ENCODE measurements at regions not wholly inside any gene's neighbourhood (a gene's known extent, or its start where the extent isn't known, plus 50 kb on each side); places are given as distances from the start of the nearest gene placed in this dataset.
"Not testable (repeated sequence)": the region's sequence is repeated elsewhere in the genome, so short reads cannot be mapped to it uniquely, and the experiment has no call there.

DNA sequence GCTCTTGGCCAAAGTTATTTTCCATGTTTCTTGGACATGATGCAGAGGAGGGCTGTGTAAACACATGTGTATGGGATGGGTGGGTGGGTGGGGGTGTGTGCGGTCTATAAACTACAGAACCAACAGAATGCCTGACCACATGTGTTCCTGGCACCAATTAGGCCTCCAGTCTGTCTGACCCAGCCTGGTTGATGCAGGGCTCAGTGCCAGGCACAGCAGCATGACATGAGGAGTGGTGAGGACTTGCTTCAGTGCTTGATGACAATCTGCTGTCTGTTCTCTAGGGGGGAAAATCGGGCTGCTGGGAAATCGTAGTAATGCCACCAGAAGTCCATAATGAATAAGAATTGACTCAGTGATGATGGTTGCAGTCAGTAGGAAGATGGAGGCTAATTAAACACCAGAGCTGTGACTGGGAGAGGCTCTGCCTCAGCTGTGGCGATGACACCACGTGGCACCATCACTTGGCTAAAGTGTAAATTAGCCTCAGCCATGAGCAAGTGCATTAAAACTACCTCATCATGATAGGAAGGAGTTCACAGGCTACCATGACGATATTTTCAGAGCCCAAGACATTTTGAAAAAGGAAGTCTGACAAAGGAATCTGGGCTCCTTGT lies 260.1 kb upstream of the PODXL start:
- TF ChIP-seq, protein P1, sequence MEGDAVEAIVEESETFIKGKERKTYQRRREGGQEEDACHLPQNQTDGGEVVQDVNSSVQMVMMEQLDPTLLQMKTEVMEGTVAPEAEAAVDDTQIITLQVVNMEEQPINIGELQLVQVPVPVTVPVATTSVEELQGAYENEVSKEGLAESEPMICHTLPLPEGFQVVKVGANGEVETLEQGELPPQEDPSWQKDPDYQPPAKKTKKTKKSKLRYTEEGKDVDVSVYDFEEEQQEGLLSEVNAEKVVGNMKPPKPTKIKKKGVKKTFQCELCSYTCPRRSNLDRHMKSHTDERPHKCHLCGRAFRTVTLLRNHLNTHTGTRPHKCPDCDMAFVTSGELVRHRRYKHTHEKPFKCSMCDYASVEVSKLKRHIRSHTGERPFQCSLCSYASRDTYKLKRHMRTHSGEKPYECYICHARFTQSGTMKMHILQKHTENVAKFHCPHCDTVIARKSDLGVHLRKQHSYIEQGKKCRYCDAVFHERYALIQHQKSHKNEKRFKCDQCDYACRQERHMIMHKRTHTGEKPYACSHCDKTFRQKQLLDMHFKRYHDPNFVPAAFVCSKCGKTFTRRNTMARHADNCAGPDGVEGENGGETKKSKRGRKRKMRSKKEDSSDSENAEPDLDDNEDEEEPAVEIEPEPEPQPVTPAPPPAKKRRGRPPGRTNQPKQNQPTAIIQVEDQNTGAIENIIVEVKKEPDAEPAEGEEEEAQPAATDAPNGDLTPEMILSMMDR (IDR thresholded peaks at IDR 0.05; ENCODE audit: low read depth, low read length), result no peak
- DNase-seq (ENCODE audit: low read depth, low spot score), result no peak

DNA sequence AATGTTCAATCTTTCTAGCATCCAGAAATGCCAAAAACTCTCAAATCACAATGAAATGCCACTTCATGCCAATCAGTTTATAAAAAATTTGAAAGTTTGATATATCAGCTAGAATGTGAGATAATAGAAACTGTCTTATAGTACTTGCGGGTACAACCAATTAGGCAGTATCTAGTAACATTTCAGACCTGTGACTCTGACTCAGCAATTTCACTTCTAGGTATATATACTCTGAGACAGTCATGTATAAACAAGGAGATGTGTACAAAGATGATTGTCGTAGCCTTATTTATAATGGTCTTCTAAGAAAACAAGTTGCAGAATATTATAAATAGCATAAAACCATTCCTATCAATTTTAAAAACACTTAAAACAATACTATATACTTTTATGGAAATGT lies 252.3 kb upstream of the PODXL start:
- TF ChIP-seq, protein P1 (IDR thresholded peaks at IDR 0.05; ENCODE audit: low read depth, low read length), result no peak
- DNase-seq (ENCODE audit: low read depth, low spot score), result no peak
- in situ Hi-C loops (cut with HindIII; ENCODE audit: low sequenced_read_pairs), result no loop called here
- H3K4me3 ChIP-seq (ENCODE audit: low read depth, low read length), result no peak overlapping the region

More for the DNA sequence above, 260.1 kb upstream of the PODXL start:
- in situ Hi-C loops (cut with HindIII; ENCODE audit: low sequenced_read_pairs), result no loop called here
- H3K4me3 ChIP-seq (ENCODE audit: low read depth, low read length), result no peak overlapping the region

DNA sequence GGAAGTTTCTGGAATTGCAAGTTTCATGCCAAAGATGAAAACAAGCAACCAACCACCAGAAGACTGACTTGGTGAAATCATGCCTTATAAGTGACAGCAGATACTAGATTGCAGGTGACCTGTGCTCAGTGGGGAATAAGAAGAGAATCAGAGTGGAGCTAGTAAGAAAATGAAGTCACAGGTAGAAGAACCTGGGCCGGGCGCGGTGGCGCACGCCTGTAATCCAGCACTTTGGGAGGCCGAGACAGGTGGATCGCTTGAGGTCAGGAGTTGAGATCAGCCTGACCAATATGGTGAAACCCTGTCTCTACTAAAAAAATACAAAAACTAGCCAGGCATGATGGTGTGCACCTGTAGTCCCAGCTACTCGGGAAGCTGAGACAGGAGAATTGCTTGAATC lies 251.7 kb upstream of the PODXL start:
- in situ Hi-C loops (cut with HindIII; ENCODE audit: low sequenced_read_pairs); DNase-seq (ENCODE audit: low read depth, low spot score); H3K4me3 ChIP-seq (ENCODE audit: low read depth, low read length): not testable (repeated sequence)

DNA sequence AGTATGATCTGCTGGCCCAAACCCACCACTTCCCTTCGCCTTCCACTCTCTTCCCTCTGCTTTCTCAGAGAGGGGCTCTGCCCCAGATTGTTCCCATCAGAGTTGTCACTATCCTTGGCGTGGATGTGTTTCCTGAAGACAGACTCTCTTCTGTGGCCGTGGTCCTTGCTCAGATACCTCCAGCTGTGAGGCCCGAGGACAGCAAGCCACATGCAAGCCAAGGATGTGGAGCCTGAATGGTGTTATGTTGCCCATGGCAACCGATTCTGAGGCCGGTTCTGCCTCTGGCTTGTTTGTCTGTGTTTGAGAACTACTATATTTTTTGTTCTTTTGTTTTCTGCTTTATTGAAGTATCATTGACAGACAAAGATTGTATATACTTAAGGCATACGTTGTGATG lies 247.4 kb upstream of the PODXL start:
- no peak overlapping the region for H3K4me3 ChIP-seq (ENCODE audit: low read depth, low read length)
- TF ChIP-seq, protein P1 (IDR thresholded peaks at IDR 0.05; ENCODE audit: low read depth, low read length), result no peak
- DNase-seq (ENCODE audit: low read depth, low spot score), result no peak
- in situ Hi-C loops (cut with HindIII; ENCODE audit: low sequenced_read_pairs), result no loop called here

DNA sequence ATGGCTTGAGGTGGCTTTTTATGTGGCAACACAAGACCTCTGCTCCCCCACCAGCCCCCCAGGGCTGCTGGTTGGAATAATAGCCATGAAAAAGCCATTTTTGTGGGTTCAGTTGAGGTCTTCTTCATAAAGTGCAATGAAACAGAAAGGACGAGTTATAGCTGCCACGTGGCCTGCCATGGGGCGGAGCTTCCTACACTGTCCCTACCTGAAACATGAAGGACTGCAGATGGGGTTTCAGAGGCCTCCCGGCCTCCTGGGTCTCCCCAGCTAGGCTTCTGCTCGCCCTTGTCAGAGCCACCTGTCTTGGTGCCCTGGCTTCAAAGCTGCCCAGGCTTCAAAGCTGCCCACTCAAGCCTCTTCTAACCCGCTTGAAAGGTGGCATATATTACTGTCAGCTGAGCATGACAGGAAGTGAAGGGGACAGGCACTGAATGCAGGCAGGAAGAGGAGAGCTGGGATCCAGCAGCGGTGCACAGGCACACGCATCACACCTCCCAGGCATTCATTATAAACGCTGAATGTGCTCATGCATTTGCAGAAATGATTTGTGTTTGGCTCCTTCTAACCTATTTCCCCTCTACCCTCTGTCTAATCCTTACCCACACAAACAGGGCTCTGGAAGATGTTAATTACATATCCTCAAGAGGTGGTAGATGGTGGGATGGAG lies 245.9 kb upstream of the PODXL start:
- in situ Hi-C loops (cut with HindIII; ENCODE audit: low sequenced_read_pairs), result no loop called here
- H3K4me3 ChIP-seq (ENCODE audit: low read depth, low read length), result no peak overlapping the region
- TF ChIP-seq, protein P1 (IDR thresholded peaks at IDR 0.05; ENCODE audit: low read depth, low read length), result no peak
- no peak for DNase-seq (ENCODE audit: low read depth, low spot score)

DNA sequence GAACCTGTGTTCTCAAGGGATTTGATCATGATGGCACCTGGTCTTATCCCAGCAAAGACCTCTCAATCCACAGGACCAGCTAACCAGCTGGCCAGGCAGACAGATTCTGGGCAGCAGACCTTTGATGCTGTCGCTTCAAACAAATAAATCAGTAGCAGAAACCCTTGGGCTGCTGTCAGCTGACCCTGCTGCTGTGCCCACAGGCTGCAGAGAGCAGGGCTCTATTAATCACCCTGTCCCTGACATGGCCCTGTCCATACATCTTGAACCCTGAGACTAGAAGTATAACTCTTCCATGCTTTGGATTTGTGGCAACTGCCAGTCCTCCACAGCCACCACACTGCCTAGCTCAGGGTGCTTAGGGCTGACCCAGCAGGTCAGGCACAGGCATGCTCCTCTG lies 244.1 kb upstream of the PODXL start:
- H3K4me3 ChIP-seq (ENCODE audit: low read depth, low read length), result no peak overlapping the region
- TF ChIP-seq, protein P1 (IDR thresholded peaks at IDR 0.05; ENCODE audit: low read depth, low read length), result no peak
- in situ Hi-C loops (cut with HindIII; ENCODE audit: low sequenced_read_pairs), result no loop called here
- DNase-seq (ENCODE audit: low read depth, low spot score), result no peak

DNA sequence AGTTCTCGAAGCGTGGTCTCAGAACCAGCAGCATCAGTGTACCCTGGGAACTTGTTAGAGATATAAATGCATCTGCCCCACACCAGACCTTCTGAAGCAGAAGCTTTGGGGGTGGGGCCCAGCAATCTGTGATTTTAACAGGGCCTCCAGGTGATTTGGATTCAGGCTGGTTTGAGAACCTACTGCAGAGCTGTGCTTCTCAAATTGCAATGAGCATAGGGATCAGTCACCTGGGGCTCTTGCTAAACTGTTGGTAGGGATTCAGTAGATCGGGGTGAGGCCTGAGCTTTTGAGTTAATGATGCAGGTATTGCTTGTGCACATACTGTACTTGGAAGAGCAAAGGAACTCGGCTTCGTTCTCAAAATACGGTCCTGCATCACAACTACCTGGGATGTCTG lies 243.6 kb upstream of the PODXL start:
- DNase-seq (ENCODE audit: low read depth, low spot score), result no peak
- no peak overlapping the region for H3K4me3 ChIP-seq (ENCODE audit: low read depth, low read length)
- in situ Hi-C loops (cut with HindIII; ENCODE audit: low sequenced_read_pairs), result no loop called here
- TF ChIP-seq, protein P1 (IDR thresholded peaks at IDR 0.05; ENCODE audit: low read depth, low read length), result no peak
